OCI-LY3 (cell line): ENCODE measurements at regions not wholly inside any gene's neighbourhood (a gene's known extent, or its start where the extent isn't known, plus 50 kb on each side); places are given as distances from the start of the nearest gene placed in this dataset.

Experiments
- H2AFZ ChIP-seq: fragments of 200-600, 300-600 bp; shearing (Covaris generic); 2 replicates; pipeline ENCODE4 v1.6.0; 2014; ENCODE audit warnings: antibody characterized with exemption, low read depth, low read length
- H3K27ac ChIP-seq: fragments of 200-600, 300-600 bp; sonication (generic); 2 replicates; pipeline ENCODE4 v1.5.1; 2014; ENCODE audit warnings: mild to moderate bottlenecking, low read length, moderate library complexity, mixed read lengths
- H3K27me3 ChIP-seq: fragments of 200-600, 300-600 bp; sonication (generic); 2 replicates; pipeline ENCODE4 v1.6.1; 2014; ENCODE audit warnings: low read depth, low read length, mixed read lengths
- H3K36me3 ChIP-seq: fragments of 200-600, 300-600 bp; sonication (generic); replicated peaks from 2 replicates; pipeline ENCODE3; 2014; ENCODE audit warnings: low read depth, low read length, mixed read lengths
- H3K4me1 ChIP-seq: fragments of 300-600, 200-600 bp; sonication (generic); 2 replicates; pipeline ENCODE4 v1.6.1; 2014; ENCODE audit warnings: low read length, mixed read lengths
- H3K4me2 ChIP-seq: fragments of 200-600, 300-600 bp; sonication (generic); 2 replicates; pipeline ENCODE4 v1.6.1; 2014; ENCODE audit warnings: low read length, mixed read lengths
- H3K4me3 ChIP-seq: fragments of 300-600, 200-600 bp; sonication (generic); 2 replicates; pipeline ENCODE4 v1.5.1; 2014; ENCODE audit warnings: antibody characterized with exemption, mild to moderate bottlenecking, low read length, moderate library complexity
- H3K79me2 ChIP-seq: fragments of 300-600, 200-600 bp; shearing (Covaris generic); 2 replicates; pipeline ENCODE4 v1.6.1; 2014; ENCODE audit warnings: mild to moderate bottlenecking, low read length, mixed read lengths
- H3K9ac ChIP-seq: fragments of 300-600, 200-600 bp; shearing (Covaris generic); 2 replicates; pipeline ENCODE4 v1.6.0; 2014; ENCODE audit warnings: mild to moderate bottlenecking, low read length, moderate library complexity
- H3K9me3 ChIP-seq: fragments of 200-600, 300-600 bp; shearing (Covaris generic); 2 replicates; pipeline ENCODE4 v1.6.1; 2014; ENCODE audit warnings: low read length, mixed read lengths; ENCODE audit not compliant: insufficient read depth
- H4K20me1 ChIP-seq: fragments of 200-600, 300-600 bp; sonication (generic); 2 replicates; pipeline ENCODE4 v1.6.1; 2016; ENCODE audit warnings: low read length, mixed read lengths; ENCODE audit not compliant: insufficient read depth
- CTCF ChIP-seq: fragments of 200-600, 300-600 bp; sonication (generic); IDR thresholded peaks from 2 replicates; pipeline ENCODE4 v1.5.1; 2014; ENCODE audit warnings: antibody characterized with exemption, low read length, low read depth
- EZH2phosphoT487 ChIP-seq: fragments of 200-600 bp; shearing (Covaris generic); IDR thresholded peaks from 2 replicates; pipeline ENCODE4 v1.6.1; 2018; ENCODE audit warnings: antibody characterized with exemption, mixed run types, low read depth

GRCh38 chr12:30845676-30846075 lies 80.9 kb upstream of the TSPAN11 start:
- H4K20me1 ChIP-seq: no peaks in the 10 kb centered on the region
- H3K4me2 ChIP-seq: no peak overlapping the region
- H3K4me3 ChIP-seq: no peak overlapping the region
- 0 out of 2 replicates have a peak, but pooled peaks cover 4% of the 10 kb centered on the region for H3K27me3 ChIP-seq
- H3K9ac ChIP-seq: no peak overlapping the region
- no peaks in the 10 kb centered on the region for H3K79me2 ChIP-seq
- no peak overlapping the region for H3K27ac ChIP-seq
- H3K9me3 ChIP-seq: no peaks in the 10 kb centered on the region
- peaks cover 2% of the 10 kb centered on the region; the same call in 1 of the 2 replicates for H3K4me1 ChIP-seq
- H3K36me3 ChIP-seq: no peaks in the 10 kb centered on the region
- TF ChIP-seq EZH2phosphoT487 (no peak), CTCF (no peak)
- no peak overlapping the region for H2AFZ ChIP-seq

GRCh38 chr12:30843211-30843610 lies 83.3 kb upstream of the TSPAN11 start:
- H3K79me2 ChIP-seq: no peaks in the 10 kb centered on the region
- peaks cover 4% of the 10 kb centered on the region; the same call in 1 of the 2 replicates for H3K4me1 ChIP-seq
- H3K27ac ChIP-seq: no peak overlapping the region
- no peaks in the 10 kb centered on the region for H4K20me1 ChIP-seq
- no peaks in the 10 kb centered on the region for H3K36me3 ChIP-seq
- H3K27me3 ChIP-seq: no peaks in the 10 kb centered on the region
- TF ChIP-seq EZH2phosphoT487 (no peak), CTCF (no peak)
- H3K9ac ChIP-seq: no peak overlapping the region
- H3K9me3 ChIP-seq: no peaks in the 10 kb centered on the region
- no peak overlapping the region for H3K4me3 ChIP-seq
- H3K4me2 ChIP-seq: no peak overlapping the region
- H2AFZ ChIP-seq: no peak overlapping the region

GRCh38 chr12:30840715-30841114 lies 85.8 kb upstream of the TSPAN11 start:
- no peak for TF ChIP-seq CTCF
- no peak for TF ChIP-seq EZH2phosphoT487
- H2AFZ ChIP-seq: no peak overlapping the region

GRCh38 chr12:30839643-30840220 lies 85.0 kb upstream of the CAPRIN2 start:
- Histone ChIP-seq H3K27me3 (peaks cover 21% of the 10 kb centered on the region), H2AFZ (peak overlapping the region; percentile 77; the same call in 1 of the 2 replicates), H4K20me1 (no peaks in the 10 kb centered on the region), H3K9me3 (no peaks in the 10 kb centered on the region), H3K79me2 (no peaks in the 10 kb centered on the region), H3K4me1 (peaks cover 4% of the 10 kb centered on the region; the same call in 1 of the 2 replicates), H3K27ac (no peak overlapping the region), H3K4me2 (peak overlapping the region; percentile 56), H3K9ac (no peak overlapping the region), H3K36me3 (no peaks in the 10 kb centered on the region), H3K4me3 (peak overlapping the region; percentile 30)
- TF ChIP-seq EZH2phosphoT487 (no peak), CTCF (peak; percentile 18)

More at GRCh38 chr12:30840715-30841114, 85.8 kb upstream of the TSPAN11 start:
- no peak overlapping the region for H3K27ac ChIP-seq
- H3K9me3 ChIP-seq: no peaks in the 10 kb centered on the region
- H3K79me2 ChIP-seq: no peaks in the 10 kb centered on the region
- H3K9ac ChIP-seq: no peak overlapping the region
- no peak overlapping the region for H3K4me3 ChIP-seq
- H3K4me2 ChIP-seq: no peak overlapping the region
- no peaks in the 10 kb centered on the region for H3K36me3 ChIP-seq
- peaks cover 17% of the 10 kb centered on the region for H3K27me3 ChIP-seq
- peaks cover 4% of the 10 kb centered on the region; the same call in 1 of the 2 replicates for H3K4me1 ChIP-seq
- no peaks in the 10 kb centered on the region for H4K20me1 ChIP-seq
